Activated T-cell treated with anti-CD3 and anti-CD28 coated beads, Interleukin-2, amount 50 U/mL, for 72 hours (primary cell): ENCODE measurements at regions not wholly inside any gene's neighbourhood (a gene's known extent, or its start where the extent isn't known, plus 50 kb on each side); places are given as distances from the start of the nearest gene placed in this dataset.

ENCODE experiments used
- ATAC-seq, 2 donors: fragments of 150-1000 bp; cut with Tn5 transposase; replicated peaks in 1 of 2; 2 replicates each; pipeline ENCODE4 v1.10.0; 2021; ENCODE audit warnings: moderate library complexity in 2 of 2, mild to moderate bottlenecking in 1 of 2
- DNase-seq, 2 donors: peaks; one replicate each; pipeline ENCODE4 v3.0.0; 2021 to 2022; ENCODE audit warnings: mixed read lengths in 1 of 2
- H3K27ac Mint-ChIP-seq: one replicate; pipeline ENCODE4 v1.8.0; 2022; ENCODE audit warnings: mild to moderate bottlenecking, moderate library complexity, mixed read lengths
- H3K27me3 Mint-ChIP-seq: one replicate; pipeline ENCODE4 v1.8.0; 2022; ENCODE audit warnings: low read depth, mixed read lengths
- H3K36me3 Mint-ChIP-seq, 2 donors: one replicate each; pipeline ENCODE4 v1.8.0; 2022; ENCODE audit warnings: mixed read lengths in 2 of 2, mild to moderate bottlenecking in 1 of 2; ENCODE audit not compliant: insufficient read depth in 2 of 2
- H3K4me1 Mint-ChIP-seq: one replicate; pipeline ENCODE4 v1.8.0; 2022; ENCODE audit warnings: low read depth, mixed read lengths
- H3K4me3 Mint-ChIP-seq, 2 donors: one replicate each; pipeline ENCODE4 v1.8.0; 2022; ENCODE audit warnings: mild to moderate bottlenecking in 2 of 2, mixed read lengths in 2 of 2, moderate library complexity in 2 of 2
- H3K9me3 Mint-ChIP-seq, 2 donors: one replicate each; pipeline ENCODE4 v1.8.0; 2022; ENCODE audit warnings: mixed read lengths in 2 of 2

DNA sequence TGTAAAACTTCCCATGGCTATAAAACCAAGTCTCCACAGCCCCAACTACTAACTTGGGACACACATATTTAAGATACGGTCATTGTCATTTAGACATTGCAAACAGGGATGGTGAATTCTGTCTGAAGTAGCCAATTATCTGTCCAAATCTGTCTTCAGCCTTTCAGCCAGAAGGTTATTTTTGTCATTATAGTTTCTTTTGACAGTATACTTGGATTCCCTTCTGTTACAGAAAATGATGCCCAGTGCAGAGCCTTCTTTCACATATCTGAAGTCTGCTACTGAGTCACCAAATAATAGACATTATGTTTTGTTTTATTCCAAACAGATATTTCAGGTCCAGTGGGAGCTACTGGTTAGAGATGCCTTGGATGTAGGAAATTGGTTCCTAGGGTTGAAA, 452.4 kb upstream of the HTR2A start:
- DNase-seq (no peak), ATAC-seq (no peak)
- Mint-ChIP-seq H3K27ac (no peak overlapping the region), H3K27me3 (no peaks in the 10 kb centered on the region), H3K9me3 (peaks cover 3 to 7% of the 10 kb centered on the region in 2 donors), H3K4me3 (no peak overlapping the region), H3K4me1 (no peaks in the 10 kb centered on the region), H3K36me3 (no peaks in the 10 kb centered on the region)

DNA sequence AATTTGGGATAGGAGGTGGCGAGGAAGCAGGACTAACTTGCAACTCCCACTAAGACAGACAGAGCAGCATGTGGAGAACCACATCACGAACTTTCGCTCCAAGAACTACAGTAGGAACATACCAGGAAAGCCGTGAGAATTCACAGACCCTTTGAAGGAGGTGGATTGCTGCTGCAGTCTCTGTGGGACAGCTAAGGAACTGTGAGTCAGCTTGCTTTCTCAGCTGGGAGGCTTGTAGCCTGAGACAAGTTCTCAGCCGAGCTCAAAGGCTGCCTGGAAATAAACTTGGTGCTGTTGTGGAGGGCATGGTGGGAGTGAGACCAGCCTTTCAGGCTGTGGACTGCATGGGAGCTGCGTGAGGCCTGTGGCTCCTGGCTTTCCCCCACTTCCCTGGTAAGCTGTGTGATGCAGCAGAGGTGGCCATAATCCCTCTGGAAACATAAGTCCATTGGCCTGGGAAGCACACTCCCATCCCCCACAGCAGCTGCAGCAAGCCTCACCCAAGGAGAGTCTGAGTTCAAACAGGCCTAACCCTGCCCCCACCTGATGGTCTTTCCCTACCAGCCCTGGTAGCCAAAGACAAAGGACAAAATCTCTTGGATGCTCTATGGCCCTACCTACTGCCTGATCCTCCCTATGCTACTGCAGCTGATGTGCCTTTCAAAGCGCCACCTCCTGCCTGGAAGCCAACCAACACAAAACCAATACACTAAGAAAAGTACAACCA, 441.1 kb upstream of the HTR2A start:
- Mint-ChIP-seq H3K36me3 (peaks cover 0 to 1% of the 10 kb centered on the region in 2 donors), H3K27me3 (no peaks in the 10 kb centered on the region), H3K4me1 (no peaks in the 10 kb centered on the region), H3K27ac (no peak overlapping the region), H3K4me3 (no peak overlapping the region), H3K9me3 (peaks cover 6 to 11% of the 10 kb centered on the region in 2 donors)
- DNase-seq (no peak), ATAC-seq (no peak)

DNA sequence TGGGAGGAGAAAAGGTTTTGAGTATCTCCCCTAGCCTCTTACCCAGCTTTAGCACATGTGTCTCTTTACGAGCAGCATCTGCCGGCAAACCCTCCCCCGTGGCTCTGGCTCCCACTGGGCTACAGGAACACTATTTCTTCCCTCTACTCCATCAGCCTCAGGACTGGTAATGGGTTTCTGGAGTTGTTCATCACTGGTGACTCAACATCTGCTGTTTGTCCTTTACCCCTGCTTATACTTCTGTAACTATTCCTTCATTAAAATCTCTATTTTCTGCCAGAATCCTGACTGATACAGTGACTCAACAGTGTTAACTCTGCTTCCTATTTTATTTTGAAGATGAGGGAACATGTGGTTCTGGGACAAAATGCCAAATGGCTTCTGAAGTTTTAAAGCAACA, 437.3 kb upstream of the HTR2A start:
- DNase-seq, result no peak
- Mint-ChIP-seq H3K27me3 (no peaks in the 10 kb centered on the region), H3K9me3 (peaks cover 2 to 5% of the 10 kb centered on the region in 2 donors), H3K4me1 (no peaks in the 10 kb centered on the region), H3K36me3 (no peaks in the 10 kb centered on the region), H3K27ac (no peak overlapping the region), H3K4me3 (no peak overlapping the region)
- no peak for ATAC-seq

DNA sequence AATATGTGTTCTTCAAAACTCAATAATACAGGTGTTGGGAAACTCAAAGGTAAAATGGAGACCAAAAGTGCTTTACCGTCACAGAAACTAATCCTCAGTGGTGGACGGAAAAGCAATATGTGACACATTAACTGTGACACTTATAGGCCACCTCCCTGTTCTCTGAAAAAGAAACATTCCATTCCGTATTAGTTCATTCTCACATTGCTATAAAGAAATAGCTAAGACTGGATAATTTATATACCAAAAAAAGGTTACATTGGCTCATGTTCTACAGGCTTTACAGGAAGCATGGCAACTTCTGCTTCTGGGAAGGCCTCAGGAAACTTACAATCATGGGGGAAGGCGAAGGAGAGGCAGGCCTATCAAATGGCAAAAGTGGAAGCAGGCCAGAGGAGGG, 435.3 kb upstream of the HTR2A start:
- Mint-ChIP-seq H3K4me1 (no peaks in the 10 kb centered on the region), H3K27ac (no peak overlapping the region), H3K4me3 (no peak overlapping the region), H3K27me3 (no peaks in the 10 kb centered on the region), H3K9me3 (peaks cover 2 to 5% of the 10 kb centered on the region in 2 donors), H3K36me3 (no peaks in the 10 kb centered on the region)
- no peak for ATAC-seq
- no peak for DNase-seq

DNA sequence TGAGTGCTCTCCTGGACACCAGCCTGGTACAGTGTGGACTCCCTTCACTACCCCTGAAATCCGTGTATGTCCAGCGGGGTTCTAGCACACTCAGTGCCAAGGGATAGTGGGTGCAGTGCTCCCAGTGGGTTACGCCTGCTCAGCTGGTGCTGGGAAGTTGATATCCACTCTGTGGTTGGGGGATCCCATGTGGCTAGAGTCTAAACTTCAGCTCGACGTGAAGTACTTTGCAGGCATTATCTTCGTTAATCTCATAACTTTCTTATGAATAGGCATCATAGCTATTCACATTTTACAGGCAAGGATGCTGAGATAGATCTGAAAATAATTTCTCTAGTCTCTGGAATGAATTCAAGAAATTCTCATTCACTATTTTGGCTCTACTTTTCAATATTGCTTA, 433.2 kb upstream of the HTR2A start:
- no peak overlapping the region for H3K27ac Mint-ChIP-seq
- H3K27me3 Mint-ChIP-seq, result no peaks in the 10 kb centered on the region
- no peak overlapping the region for H3K4me3 Mint-ChIP-seq
- H3K36me3 Mint-ChIP-seq, result no peaks in the 10 kb centered on the region
- H3K4me1 Mint-ChIP-seq, result no peaks in the 10 kb centered on the region
- DNase-seq (no peak), ATAC-seq (no peak)
- peaks cover 4 to 5% of the 10 kb centered on the region in 2 donors for H3K9me3 Mint-ChIP-seq

DNA sequence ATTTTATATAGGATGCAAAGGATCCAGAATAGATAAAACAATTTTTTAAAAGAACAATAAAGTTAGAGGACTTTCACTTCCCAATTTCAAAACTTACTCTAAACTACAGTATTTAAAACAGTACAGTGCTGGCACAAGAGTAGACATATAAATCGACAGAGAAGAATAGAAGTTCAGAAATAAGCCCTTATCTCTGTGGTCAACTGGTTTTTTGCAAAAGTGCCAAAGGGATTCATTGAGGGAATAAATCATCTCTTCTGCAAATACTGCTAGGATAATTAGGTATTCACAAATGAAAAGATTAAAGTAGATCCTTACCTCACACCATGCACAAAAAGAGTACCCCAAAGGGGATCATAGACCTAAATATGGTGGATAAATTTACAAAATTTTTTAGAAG, 431.0 kb upstream of the HTR2A start:
- H3K27ac Mint-ChIP-seq, result no peak overlapping the region
- H3K27me3 Mint-ChIP-seq, result no peaks in the 10 kb centered on the region
- H3K36me3 Mint-ChIP-seq, result no peaks in the 10 kb centered on the region
- ATAC-seq (no peak), DNase-seq (no peak)
- H3K4me3 Mint-ChIP-seq, result no peak overlapping the region
- H3K9me3 Mint-ChIP-seq, result peaks cover 3% of the 10 kb centered on the region in 2 donors
- H3K4me1 Mint-ChIP-seq, result no peaks in the 10 kb centered on the region

DNA sequence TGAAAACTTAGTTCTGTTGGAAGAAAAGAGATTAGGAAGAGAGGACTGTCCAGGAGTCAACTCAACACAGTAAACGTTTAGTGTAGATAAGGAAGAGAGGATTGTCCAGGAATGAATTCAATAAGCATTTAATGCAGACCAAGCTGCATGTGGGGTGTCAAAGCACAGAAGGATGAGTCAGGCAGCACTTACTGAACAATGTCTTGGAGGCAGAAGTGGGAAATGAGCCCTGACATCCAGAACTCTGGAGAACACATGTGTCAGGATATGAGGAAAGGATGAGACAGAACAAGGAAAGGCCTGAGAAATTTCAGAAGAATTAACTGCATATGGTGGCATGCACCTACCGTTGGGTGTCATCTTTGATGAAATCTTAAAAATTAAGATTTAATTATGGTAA, 429.2 kb upstream of the HTR2A start:
- Mint-ChIP-seq H3K27ac (no peak overlapping the region), H3K9me3 (peaks cover 0 to 3% of the 10 kb centered on the region in 2 donors), H3K4me1 (no peaks in the 10 kb centered on the region), H3K36me3 (no peaks in the 10 kb centered on the region), H3K4me3 (no peak overlapping the region), H3K27me3 (no peaks in the 10 kb centered on the region)
- DNase-seq (no peak), ATAC-seq (no peak)

DNA sequence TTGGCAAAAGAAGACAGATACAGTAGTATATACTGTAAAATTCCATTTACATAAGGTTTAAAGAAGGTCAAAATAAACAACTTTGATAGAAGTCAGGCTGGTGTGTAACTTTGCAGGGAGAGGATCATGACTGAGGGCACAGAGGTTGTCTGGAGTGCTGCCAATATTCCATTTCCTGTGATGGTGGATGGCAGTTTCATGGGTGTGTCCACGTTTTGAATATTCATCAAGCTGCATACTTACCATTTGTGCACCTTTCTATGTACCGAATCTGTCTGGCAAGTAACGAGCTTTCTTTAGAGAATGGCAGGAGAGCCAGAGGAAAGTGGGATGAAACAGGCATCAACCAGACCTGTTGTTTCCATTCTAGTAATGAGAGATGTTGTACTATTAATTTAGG, 420.5 kb upstream of the HTR2A start:
- Mint-ChIP-seq H3K4me1 (no peaks in the 10 kb centered on the region), H3K36me3 (no peaks in the 10 kb centered on the region), H3K27me3 (no peaks in the 10 kb centered on the region), H3K9me3 (no peaks in the 10 kb centered on the region), H3K27ac (no peak overlapping the region), H3K4me3 (no peak overlapping the region)
- no peak for DNase-seq
- ATAC-seq, result no peak

DNA sequence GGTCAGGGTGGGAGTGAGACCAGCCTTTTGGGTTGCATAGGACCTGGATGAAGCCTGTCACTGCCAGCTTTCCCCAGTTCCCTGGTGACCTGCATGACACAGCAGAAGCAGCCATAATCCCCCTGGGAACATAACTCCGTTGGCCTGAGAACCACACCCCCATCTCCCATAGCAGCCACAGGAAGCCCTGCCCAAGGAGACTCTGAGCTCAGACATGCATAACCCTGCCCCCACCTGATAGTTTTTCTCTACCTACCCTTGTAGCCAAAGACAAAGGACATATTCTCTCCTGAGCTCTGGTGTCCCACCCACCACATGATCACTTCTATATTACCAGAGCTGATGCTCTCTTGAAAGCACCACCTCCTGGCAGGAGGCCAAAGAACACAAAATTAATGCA, 413.5 kb upstream of the HTR2A start:
- H3K4me3 Mint-ChIP-seq, result no peak overlapping the region
- no peaks in the 10 kb centered on the region for H3K4me1 Mint-ChIP-seq
- H3K27ac Mint-ChIP-seq, result no peak overlapping the region
- H3K9me3 Mint-ChIP-seq, result peaks cover 0 to 4% of the 10 kb centered on the region in 2 donors
- ATAC-seq, result no peak
- no peaks in the 10 kb centered on the region for H3K36me3 Mint-ChIP-seq
- H3K27me3 Mint-ChIP-seq, result no peaks in the 10 kb centered on the region
- DNase-seq, result no peak

DNA sequence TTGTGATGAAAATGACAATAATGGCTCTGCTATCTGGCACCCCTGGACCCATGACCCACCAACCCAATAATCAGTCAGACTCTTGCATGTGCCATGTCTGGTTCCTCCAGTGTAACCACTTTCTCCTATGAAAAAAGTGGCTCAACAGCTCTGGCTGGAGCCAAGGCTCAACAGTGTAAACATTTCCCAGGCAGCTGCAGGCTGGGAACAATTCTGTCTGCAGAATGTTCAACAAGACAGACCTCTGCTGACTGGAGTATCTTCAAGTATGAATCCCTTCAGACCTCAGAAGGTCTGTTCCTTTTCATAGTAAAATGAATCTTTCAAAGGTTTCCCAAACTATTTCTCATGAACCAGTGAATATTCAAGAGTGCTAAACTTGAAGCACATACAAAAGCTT, 410.1 kb upstream of the HTR2A start:
- Mint-ChIP-seq H3K27me3 (no peaks in the 10 kb centered on the region), H3K4me3 (no peak overlapping the region), H3K4me1 (no peaks in the 10 kb centered on the region), H3K27ac (no peak overlapping the region), H3K36me3 (no peaks in the 10 kb centered on the region), H3K9me3 (peaks cover 0 to 4% of the 10 kb centered on the region in 2 donors)
- no peak for ATAC-seq
- DNase-seq, result no peak

DNA sequence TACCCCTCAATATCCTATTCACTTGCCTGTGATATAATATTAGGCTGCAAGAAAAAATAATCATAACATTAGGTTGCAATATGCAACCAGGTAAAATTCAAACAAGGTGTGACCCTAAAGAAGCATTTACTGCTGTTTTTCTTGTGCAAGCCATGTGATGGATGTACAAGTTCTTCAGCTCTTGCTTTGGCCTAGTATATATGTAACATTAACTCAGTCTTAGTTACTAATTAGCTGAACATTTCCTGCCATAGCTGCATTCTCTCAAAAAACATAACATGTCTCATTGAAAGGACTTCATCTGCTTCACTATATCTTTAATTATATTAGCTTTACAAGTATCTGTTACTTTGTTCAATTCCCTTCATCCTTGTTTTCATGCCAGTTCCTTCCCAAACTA, 406.8 kb upstream of the HTR2A start:
- no peak for ATAC-seq
- H3K9me3 Mint-ChIP-seq, result peaks cover 0 to 3% of the 10 kb centered on the region in 2 donors
- no peak overlapping the region for H3K4me3 Mint-ChIP-seq
- H3K4me1 Mint-ChIP-seq, result no peaks in the 10 kb centered on the region
- H3K36me3 Mint-ChIP-seq, result no peaks in the 10 kb centered on the region
- no peak for DNase-seq
- no peaks in the 10 kb centered on the region for H3K27me3 Mint-ChIP-seq
- H3K27ac Mint-ChIP-seq, result no peak overlapping the region

DNA sequence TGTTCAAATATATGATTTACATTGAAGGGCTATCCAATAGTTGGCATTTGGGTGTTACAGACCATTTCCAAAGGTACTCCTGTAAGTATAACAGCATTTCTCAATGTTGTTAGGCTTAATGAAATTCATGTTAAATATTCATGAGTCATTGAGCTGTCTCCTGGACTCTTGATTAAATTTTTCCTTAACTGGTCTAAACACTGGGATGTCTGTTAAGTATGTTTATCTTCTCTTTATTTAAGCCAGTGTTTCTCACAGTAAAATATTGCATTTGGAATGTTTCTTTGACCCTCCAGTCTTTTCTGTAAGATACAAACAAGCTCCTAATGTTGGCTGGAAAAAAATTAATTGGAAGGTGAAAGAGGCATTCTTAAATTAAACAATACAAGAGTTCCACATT, 402.5 kb upstream of the HTR2A start:
- H3K27ac Mint-ChIP-seq, result no peak overlapping the region
- no peak overlapping the region for H3K4me3 Mint-ChIP-seq
- no peaks in the 10 kb centered on the region for H3K36me3 Mint-ChIP-seq
- no peaks in the 10 kb centered on the region for H3K4me1 Mint-ChIP-seq
- peaks cover 0 to 11% of the 10 kb centered on the region in 2 donors for H3K9me3 Mint-ChIP-seq
- H3K27me3 Mint-ChIP-seq, result no peaks in the 10 kb centered on the region
- ATAC-seq (no peak), DNase-seq (no peak)

DNA sequence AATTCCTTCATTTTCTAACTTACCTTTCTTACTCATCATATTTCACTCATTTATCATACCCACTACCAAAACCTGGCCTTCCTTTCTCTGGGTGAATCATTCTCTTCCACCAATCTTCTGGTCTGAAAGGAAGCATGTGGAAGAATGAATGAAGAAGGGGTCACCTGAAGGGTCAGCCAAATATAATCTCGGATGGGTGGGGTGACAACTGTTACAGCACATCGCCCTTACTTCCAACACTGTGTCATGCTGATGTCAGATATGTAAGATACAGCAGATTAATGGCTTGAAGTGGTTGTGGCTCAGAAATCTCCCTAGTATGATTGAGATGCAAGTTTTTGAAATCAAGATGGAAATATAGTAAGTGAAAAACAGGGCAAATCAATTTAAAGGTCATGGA, 401.7 kb upstream of the HTR2A start:
- ATAC-seq (no peak), DNase-seq (no peak)
- H3K9me3 Mint-ChIP-seq, result peaks cover 0 to 11% of the 10 kb centered on the region in 2 donors
- H3K27me3 Mint-ChIP-seq, result no peaks in the 10 kb centered on the region
- no peak overlapping the region for H3K4me3 Mint-ChIP-seq
- H3K36me3 Mint-ChIP-seq, result no peaks in the 10 kb centered on the region
- no peak overlapping the region for H3K27ac Mint-ChIP-seq
- no peaks in the 10 kb centered on the region for H3K4me1 Mint-ChIP-seq

DNA sequence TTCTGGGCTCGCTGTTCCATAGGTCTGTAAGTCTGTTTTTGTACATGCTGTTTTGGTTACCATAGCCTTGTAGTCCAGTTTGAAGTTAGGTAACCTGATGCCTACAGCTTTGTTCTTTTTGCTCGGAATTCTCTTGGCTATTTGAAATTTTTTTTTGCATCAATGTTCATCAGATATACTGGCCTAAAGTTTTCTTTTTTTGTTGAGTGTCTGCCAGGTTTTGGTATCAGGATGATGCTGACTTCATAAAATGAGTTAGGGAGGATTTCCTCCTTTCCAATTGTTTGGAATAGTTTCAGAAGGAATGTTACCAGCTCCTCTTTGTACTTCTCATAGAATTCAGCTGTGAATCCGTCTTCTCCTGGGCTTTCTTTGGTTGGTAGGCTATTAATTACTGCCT, 397.8 kb upstream of the HTR2A start:
- Mint-ChIP-seq H3K9me3 (peaks cover 0 to 9% of the 10 kb centered on the region in 2 donors), H3K4me3 (no peak overlapping the region), H3K36me3 (no peaks in the 10 kb centered on the region), H3K4me1 (no peaks in the 10 kb centered on the region), H3K27me3 (no peaks in the 10 kb centered on the region), H3K27ac (no peak overlapping the region)
- DNase-seq (no peak), ATAC-seq (no peak)
